Liver (tissue), 8 donors: ENCODE measurements at regions not wholly inside any gene's neighbourhood (a gene's known extent, or its start where the extent isn't known, plus 50 kb on each side); places are given as distances from the start of the nearest gene placed in this dataset.

Experiments used
- DNase-seq: peaks from one replicate; pipeline ENCODE4 v3.0.0-alpha.2; 2017; ENCODE audit warnings: low spot score
- H3K27ac ChIP-seq, 2 donors: one replicate each; pipeline ENCODE4 v1.7.0; 2013; ENCODE audit warnings: inconsistent platforms in 2 of 2, low read length in 2 of 2, control low read depth in 1 of 2, low read depth in 1 of 2, mild to moderate bottlenecking in 1 of 2
- H3K27me3 ChIP-seq, 4 donors: one replicate each; pipeline versions ENCODE4 v1.6.1 to v1.7.0; 2013; ENCODE audit warnings: low read length in 3 of 4, inconsistent platforms in 1 of 4, mild to moderate bottlenecking in 1 of 4, moderate library complexity in 1 of 4; ENCODE audit not compliant: control insufficient read depth in 4 of 4, insufficient read depth in 4 of 4
- H3K36me3 ChIP-seq, 4 donors: one replicate each; pipeline versions ENCODE4 v1.6.1 to v1.7.0; 2013; ENCODE audit warnings: low read length in 3 of 4, mild to moderate bottlenecking in 3 of 4, low read depth in 1 of 4, moderate library complexity in 1 of 4; ENCODE audit not compliant: control insufficient read depth in 4 of 4, insufficient read depth in 3 of 4
- H3K4me1 ChIP-seq, 4 donors: one replicate each; pipeline versions ENCODE4 v1.6.1 to v1.7.0; 2013; ENCODE audit warnings: low read length in 3 of 4, mild to moderate bottlenecking in 3 of 4, moderate library complexity in 1 of 4; ENCODE audit not compliant: control insufficient read depth in 4 of 4, insufficient read depth in 4 of 4
- H3K4me3 ChIP-seq, 3 donors: one replicate each; pipeline versions ENCODE4 v1.6.1 to v1.7.0; 2013; ENCODE audit warnings: low read length in 3 of 3, control low read depth in 1 of 3, low read depth in 1 of 3, mild to moderate bottlenecking in 1 of 3
- H3K9ac ChIP-seq, 2 donors: one replicate each; pipeline ENCODE4 v1.7.0; 2013; ENCODE audit warnings: low read length in 2 of 2, mild to moderate bottlenecking in 2 of 2, moderate library complexity in 2 of 2, control low read depth in 1 of 2, low read depth in 1 of 2
- H3K9me3 ChIP-seq, 4 donors: one replicate each; pipeline versions ENCODE4 v1.6.1 to v1.7.0; 2013; ENCODE audit warnings: low read length in 3 of 4; ENCODE audit not compliant: control insufficient read depth in 4 of 4
- ATF3 ChIP-seq: IDR thresholded peaks from 2 replicates; pipeline ENCODE4 v1.6.1; 2016; ENCODE audit warnings: antibody characterized with exemption
- CTCF ChIP-seq: fragments of 150-350 bp; IDR thresholded peaks from 2 replicates; pipeline ENCODE4 v1.5.1; 2017; ENCODE audit warnings: improper control_type of control experiment, low read depth, low read length; ENCODE audit not compliant: missing input control
- FOXA1 ChIP-seq: IDR thresholded peaks from 2 replicates; pipeline ENCODE4 v1.6.1; 2016; ENCODE audit warnings: antibody characterized with exemption
- FOXA2 ChIP-seq: IDR thresholded peaks from 2 replicates; pipeline ENCODE4 v1.6.1; 2016; ENCODE audit warnings: antibody characterized with exemption
- GABPA ChIP-seq, 2 donors: IDR thresholded peaks in 1 of 2; conservative IDR thresholded peaks in 1 of 2; 2 replicates each; pipeline ENCODE4 v1.6.1; 2016; ENCODE audit warnings: antibody characterized with exemption in 2 of 2, mild to moderate bottlenecking in 1 of 2, moderate library complexity in 1 of 2
- HNF4A ChIP-seq, 2 donors: conservative IDR thresholded peaks; 2 replicates each; pipeline ENCODE4 v1.6.1; 2016; ENCODE audit warnings: antibody characterized with exemption in 2 of 2, mild to moderate bottlenecking in 2 of 2
- HNF4G ChIP-seq: IDR thresholded peaks from 2 replicates; pipeline ENCODE4 v1.6.1; 2016; ENCODE audit warnings: antibody characterized with exemption
- REST ChIP-seq: IDR thresholded peaks from 2 replicates; pipeline ENCODE4 v1.6.1; 2016; ENCODE audit warnings: antibody characterized with exemption, mild to moderate bottlenecking
- YY1 ChIP-seq: IDR thresholded peaks from 2 replicates; pipeline ENCODE4 v1.6.1; 2016; ENCODE audit warnings: antibody characterized with exemption, mild to moderate bottlenecking
- ZBTB33 ChIP-seq: IDR thresholded peaks from 2 replicates; pipeline ENCODE4 v1.6.1; 2016; ENCODE audit warnings: antibody characterized with exemption
- WGBS: extraction: QIAGEN DNeasy Blood & Tissue Kit; methylation state at CpG from one replicate; pipeline ENCODE4 v1.1.7; 2013; 5-methylcytosine and 5-hydroxymethylcytosine counted together
- donor health status: healthy.
- donor health status: healthy.
- donor health status: healthy.
- donor health status: healthy.
- donor health status: healthy.

GRCh38 chr6:90416322-90416721, 119.7 kb upstream of the BACH2 start:
- Histone ChIP-seq H3K9ac (no peak overlapping the region), H3K36me3 (no peaks in the 10 kb centered on the region), H3K4me3 (no peak overlapping the region), H3K27me3 (no peaks in the 10 kb centered on the region), H3K9me3 (no peaks in the 10 kb centered on the region), H3K4me1 (no peaks in the 10 kb centered on the region), H3K27ac (no peak overlapping the region)
- TF ChIP-seq ZBTB33 (no peak), REST (no peak), FOXA2 (no peak), GABPA (IDR thresholded peaks at IDR 0.05 in 1 of 2, conservative IDR thresholded peaks at IDR 0.05 in 1 of 2) (no peak), CTCF (no peak), FOXA1 (no peak), HNF4G (no peak), YY1 (no peak)
- no peak for DNase-seq

- Histone ChIP-seq H3K9ac (no peak overlapping the region), H3K27ac (no peak overlapping the region), H3K27me3 (no peaks in the 10 kb centered on the region), H3K4me3 (no peak overlapping the region), H3K4me1 (no peaks in the 10 kb centered on the region), H3K9me3 (no peaks in the 10 kb centered on the region), H3K36me3 (no peaks in the 10 kb centered on the region)
- no peak for DNase-seq
- no peak for TF ChIP-seq ATF3
- TF ChIP-seq HNF4G, result no peak
- WGBS, result 92% methylated on average over 2 of the region's 2 CpGs
Measured at GRCh38 chr6:90415178-90415577, 118.5 kb upstream of the BACH2 start.

GRCh38 chr6:90414352-90414751, 117.7 kb upstream of the BACH2 start:
- Histone ChIP-seq H3K36me3 (no peaks in the 10 kb centered on the region), H3K9me3 (no peaks in the 10 kb centered on the region), H3K9ac (no peak overlapping the region), H3K27me3 (no peaks in the 10 kb centered on the region), H3K4me3 (no peak overlapping the region), H3K27ac (no peak overlapping the region), H3K4me1 (no peaks in the 10 kb centered on the region)
- TF ChIP-seq HNF4A (conservative IDR thresholded peaks at IDR 0.05) (no peak), FOXA2 (no peak), HNF4G (no peak)
- DNase-seq, result no peak
- 67% methylated on average over 5 of the region's 5 CpGs for WGBS
